Activated T-helper 1 cell treated with anti-CD3 and anti-CD28 coated beads, Interleukin-2, amount 50 U/mL, for 16 hours (primary cell): ENCODE measurements at regions not wholly inside any gene's neighbourhood (a gene's known extent, or its start where the extent isn't known, plus 50 kb on each side); places are given as distances from the start of the nearest gene placed in this dataset.
"Not testable (repeated sequence)": the region's sequence is repeated elsewhere in the genome, so short reads cannot be mapped to it uniquely, and the experiment has no call there.

ENCODE experiments used
- DNase-seq, 2 donors: peaks; one replicate each; pipeline ENCODE4 v3.0.0-alpha.2; 2020; ENCODE audit warnings: low read depth in 1 of 2, low spot score in 1 of 2

GRCh38 chr5:127133071-127133470, 59.8 kb upstream of the C5orf63 start:
- no peak for DNase-seq

- no peak for DNase-seq
Observed at GRCh38 chr5:127136908-127137307, 63.6 kb upstream of the C5orf63 start.

DNA sequence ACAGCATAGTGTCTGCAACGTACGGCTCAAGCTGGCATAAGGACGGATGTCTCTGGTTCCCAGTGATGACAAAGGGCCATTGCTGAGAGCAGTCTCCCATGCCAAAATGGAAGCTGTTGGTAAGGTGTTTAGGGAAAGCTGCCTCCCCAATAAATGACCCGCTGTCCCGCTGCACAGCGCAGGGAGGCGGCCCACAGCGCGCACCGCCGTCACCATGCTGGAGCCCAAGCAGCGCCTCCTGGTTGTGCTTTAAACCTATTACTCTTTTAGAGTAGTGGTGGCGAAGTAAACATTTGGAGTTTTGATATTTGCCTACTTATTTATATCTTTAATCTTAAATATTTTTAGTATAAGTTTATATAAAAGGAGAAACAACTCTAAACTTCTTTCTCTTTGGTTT, 70.4 kb upstream of the C5orf63 start:
- no peak for DNase-seq

DNA sequence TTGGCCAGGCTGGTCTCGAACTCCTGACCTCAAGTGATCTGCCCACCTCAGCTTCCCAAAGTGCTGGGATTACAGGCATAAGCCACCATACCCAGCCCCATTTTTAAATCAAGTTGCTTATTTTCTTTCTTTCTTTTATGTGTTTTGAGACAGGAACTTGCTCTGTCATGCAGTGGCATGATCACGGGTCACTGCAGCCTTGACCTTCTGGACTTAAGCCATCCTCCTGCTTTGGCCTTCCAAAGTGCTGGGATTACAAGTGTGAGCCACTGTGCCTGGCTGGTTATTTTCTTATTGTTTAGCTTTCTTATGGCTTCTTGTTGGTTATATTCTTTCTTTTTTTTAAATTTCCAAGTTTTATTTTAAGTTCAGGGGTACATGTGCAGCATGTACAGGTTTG, 79.7 kb upstream of the C5orf63 start:
- DNase-seq, result no peak

- DNase-seq, result no peak
Observed at GRCh38 chr5:127153521-127153920, 80.2 kb upstream of the C5orf63 start.

GRCh38 chr5:127163750-127164149, 90.4 kb upstream of the C5orf63 start:
- DNase-seq, result no peak

- no peak for DNase-seq
Observed at GRCh38 chr5:127170918-127171600, 97.8 kb upstream of the C5orf63 start.

GRCh38 chr5:127176769-127177168, 103.5 kb upstream of the C5orf63 start:
- no peak for DNase-seq

DNA sequence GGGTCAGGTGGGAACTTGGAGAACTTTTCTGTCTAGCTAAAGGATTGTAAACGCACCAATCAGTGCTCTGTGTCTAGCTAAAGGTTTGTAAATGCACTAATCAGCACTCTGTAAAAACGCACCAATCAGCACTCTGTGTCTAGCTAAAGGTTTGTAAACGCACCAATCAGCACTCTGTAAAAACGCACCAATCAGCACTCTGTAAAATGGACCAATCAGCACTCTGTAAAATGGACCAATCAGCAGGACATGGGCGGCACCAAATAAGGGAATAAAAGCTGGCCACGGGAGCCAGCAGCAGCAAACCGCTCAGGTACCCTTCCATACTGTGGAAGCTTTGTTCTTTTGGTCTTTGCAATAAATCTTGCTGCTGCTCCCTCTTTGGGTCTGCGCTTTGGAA, 108.0 kb upstream of the MEGF10 start:
- DNase-seq, result not testable (repeated sequence)

DNA sequence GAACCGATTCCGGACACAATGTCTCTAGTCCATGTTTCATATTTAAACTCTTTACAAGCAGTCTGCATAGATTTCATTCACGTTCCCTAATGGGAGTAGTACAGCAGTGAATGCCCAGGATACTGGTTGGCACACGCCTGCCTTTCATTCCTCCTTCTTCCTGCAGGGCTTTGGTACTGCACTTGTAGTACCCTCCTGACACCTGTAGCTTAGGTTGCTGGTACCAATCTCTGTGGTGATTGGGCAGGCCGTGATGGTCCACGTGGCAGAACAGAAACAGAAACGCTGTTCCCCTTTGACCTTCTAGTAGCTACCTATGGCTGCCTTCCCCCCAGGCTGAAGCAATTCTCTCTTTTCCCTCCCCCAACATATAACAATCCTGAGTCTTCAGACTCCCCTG, 107.3 kb upstream of the MEGF10 start:
- no peak for DNase-seq

DNA sequence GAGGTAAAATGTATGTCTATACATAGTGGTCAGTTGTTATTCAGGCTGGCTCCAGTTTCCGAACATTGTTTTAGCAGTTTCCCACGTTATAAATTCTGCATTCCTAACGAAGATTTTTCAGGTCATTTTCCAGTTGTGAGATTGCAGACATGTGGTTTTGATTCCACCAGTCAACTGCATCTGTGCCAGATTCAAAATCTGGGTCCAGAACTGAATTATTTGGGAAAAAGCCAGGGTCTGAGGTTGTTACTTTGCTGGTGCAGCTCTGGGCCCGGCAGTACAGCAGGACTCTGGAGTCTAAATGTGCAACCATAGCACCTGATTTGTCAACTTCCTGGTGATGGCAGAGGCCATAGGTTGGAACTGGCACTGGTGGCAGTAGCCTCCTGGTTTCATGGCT, 105.7 kb upstream of the MEGF10 start:
- no peak for DNase-seq

DNA sequence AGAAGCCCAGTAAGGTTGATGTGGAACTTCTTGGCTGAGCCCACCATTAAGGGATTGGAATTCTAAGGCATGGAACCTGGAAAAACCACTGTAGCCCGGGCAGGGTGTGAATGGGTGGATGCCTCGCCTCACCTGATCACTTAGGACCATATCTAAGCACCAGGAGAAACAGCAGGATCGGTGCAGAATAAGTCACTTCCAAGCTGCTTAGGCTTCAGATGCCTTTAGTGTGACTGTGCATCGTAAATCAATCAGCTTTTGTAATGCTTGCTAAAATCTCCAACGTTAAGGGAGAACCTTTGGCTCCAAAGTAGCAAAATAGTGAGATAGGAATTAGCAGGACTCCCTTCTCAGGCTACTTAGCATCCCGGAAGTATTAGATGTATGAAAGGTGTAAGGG, 103.9 kb upstream of the MEGF10 start:
- no peak for DNase-seq

- DNase-seq, result no peak
Observed at GRCh38 chr5:127187706-127188105, 102.9 kb upstream of the MEGF10 start.

GRCh38 chr5:127192150-127192549, 98.4 kb upstream of the MEGF10 start:
- no peak for DNase-seq

DNA sequence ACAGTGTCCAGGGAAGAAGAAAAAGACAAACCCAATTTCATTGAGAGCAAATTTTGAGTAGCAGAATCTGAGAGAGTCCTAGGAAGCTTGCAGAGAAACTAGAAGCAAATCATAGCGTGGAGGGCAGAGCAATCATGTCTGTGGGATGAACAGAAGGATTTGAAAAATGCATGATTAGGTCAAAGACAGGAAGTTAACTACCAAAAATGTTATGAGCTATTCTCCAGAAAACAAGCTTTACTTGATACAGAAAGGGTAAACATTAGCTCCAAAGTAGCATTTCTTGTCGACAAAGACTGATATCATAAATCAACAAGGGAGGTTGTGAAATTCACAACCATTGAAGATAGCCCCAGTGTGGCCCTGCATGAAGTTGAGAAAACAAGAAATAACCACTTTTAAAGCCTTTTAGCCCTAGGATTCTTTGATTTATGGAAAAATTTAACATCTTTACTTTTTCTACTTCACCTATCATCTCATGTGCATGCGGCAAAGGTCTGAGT, 97.7 kb upstream of the MEGF10 start:
- no peak for DNase-seq

DNA sequence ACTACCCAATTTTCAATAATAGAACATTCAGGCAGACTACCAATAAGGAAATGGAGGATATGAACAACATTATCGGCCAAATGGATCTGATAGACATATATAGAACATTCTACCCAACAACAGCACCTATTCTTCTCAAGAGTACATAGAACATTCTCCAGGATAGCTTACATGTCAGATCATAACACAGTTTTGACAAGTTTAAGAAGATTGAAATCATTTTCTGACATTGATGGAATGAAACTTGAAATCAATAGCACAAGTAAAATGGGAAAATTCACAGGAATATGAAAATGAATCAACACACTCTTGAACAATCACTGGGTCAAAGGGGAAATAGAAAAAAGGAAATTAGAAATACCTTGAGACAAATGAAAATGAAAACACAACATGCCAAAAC, 94.6 kb upstream of the MEGF10 start:
- no peak for DNase-seq

DNA sequence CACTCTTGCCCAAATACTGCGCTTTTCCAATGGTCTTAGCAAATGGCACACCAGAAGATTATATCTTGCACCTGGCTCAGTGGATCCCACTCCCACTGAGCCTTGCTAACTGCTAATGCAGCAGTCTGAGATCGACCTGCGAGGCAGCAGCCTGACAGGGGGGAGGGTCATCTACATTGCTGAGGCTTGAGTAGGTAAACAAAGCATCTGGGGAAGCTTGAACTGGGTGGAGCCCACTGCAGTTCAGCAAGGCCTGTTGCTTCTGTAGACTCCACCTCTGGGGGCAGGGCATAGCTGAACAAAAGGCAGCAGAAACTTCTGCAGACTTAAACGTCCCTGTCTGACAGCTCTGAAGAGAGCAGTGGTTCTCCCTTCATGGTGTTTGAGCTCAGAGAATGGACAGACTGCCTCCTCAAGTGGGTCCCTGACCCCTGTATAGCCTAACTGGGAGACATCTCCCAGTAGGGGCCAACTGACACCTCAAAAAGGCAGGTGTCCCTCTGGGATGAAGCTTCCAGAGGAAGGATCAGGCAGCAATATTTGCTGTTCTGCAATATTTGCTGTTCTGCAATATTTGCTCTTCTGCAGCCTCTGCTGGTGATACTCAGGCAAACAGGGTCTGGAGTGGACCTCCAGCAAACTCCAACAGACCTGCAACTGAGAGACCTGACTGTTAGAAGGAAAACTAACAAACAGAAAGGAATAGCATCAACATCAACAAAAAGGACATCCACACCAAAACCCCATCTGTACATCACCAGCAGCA, 93.0 kb upstream of the MEGF10 start:
- DNase-seq, result not testable (repeated sequence)

- not testable (repeated sequence) for DNase-seq
Observed at GRCh38 chr5:127202738-127203137, 87.9 kb upstream of the MEGF10 start.

DNA sequence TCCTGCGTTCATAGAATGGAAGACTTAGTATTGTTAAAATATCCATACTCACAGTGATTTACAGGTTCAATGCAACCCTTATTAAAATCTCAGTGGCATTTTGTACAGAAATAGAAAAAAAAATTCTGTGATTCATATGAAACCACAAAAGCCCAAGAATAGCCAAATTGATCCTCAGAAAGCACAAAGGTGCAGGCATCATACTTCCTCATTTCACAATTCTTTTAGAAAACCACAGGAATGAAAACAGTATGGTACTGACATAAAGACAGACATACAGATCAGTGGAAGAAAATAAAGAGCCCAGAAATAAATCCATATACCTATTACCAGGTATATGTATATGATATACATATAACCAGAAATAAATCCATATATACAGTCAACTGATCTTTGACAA, 86.8 kb upstream of the MEGF10 start:
- no peak for DNase-seq

DNA sequence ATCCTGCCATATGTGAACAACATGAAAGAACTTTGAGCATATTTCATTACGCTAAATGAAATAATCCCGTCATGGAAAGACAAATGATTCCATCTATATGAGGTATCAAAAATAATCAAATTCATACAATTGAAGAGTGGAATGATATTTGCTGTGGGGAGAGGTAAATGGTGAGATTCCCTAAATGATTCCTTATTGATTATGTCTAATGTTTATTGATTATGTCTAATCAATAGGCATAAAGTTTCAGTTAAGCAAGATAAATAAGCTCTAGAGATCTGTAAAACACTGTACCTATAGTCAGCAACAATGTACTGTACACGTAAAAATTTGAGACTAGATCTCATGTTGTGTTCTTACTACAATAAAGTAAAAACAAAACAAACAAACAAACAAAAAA, 85.4 kb upstream of the MEGF10 start:
- DNase-seq, result no peak

- no peak for DNase-seq
Observed at GRCh38 chr5:127206320-127207113, 84.1 kb upstream of the MEGF10 start.

GRCh38 chr5:127210042-127210441, 80.6 kb upstream of the MEGF10 start:
- no peak for DNase-seq
